ENCODE measurements at regions not wholly inside any gene's neighbourhood (a gene's known extent, or its start where the extent isn't known, plus 50 kb on each side); places are given as distances from the start of the nearest gene placed in this dataset.

- DNase-seq (ENCODE audit: low read depth) (no peak), FAIRE-seq (no peak)
- no peak for TF ChIP-seq CTCF (IDR thresholded peaks at IDR 0.05; ENCODE audit: insufficient read depth, low read length, severe bottlenecking)
- Histone ChIP-seq H3K27me3 (ENCODE audit: control insufficient read depth, insufficient read depth, low read length) (no peaks in the 10 kb centered on the region), H3K4me3 (ENCODE audit: low read depth, low read length) (no peak overlapping the region), H3K36me3 (ENCODE audit: control insufficient read depth, insufficient read depth, low read length) (no peaks in the 10 kb centered on the region)
These were observed 783.2 kb downstream of the RPA4 start for GRCh38 chrX:97666890-97667289.

- DNase-seq (ENCODE audit: low read depth) = no peak
- H3K27me3 ChIP-seq (ENCODE audit: control insufficient read depth, insufficient read depth, low read length) = no peaks in the 10 kb centered on the region
- no peak overlapping the region for H3K4me3 ChIP-seq (ENCODE audit: low read depth, low read length)
- no peaks in the 10 kb centered on the region for H3K36me3 ChIP-seq (ENCODE audit: control insufficient read depth, insufficient read depth, low read length)
- TF ChIP-seq CTCF (IDR thresholded peaks at IDR 0.05; ENCODE audit: insufficient read depth, low read length, severe bottlenecking) = no peak
- no peak for FAIRE-seq
These were observed 784.4 kb downstream of the RPA4 start for GRCh38 chrX:97668126-97668525.

GRCh38 chrX:97672138-97672537, 788.4 kb downstream of the RPA4 start:
- Histone ChIP-seq H3K4me3 (ENCODE audit: low read depth, low read length) (no peak overlapping the region), H3K36me3 (ENCODE audit: control insufficient read depth, insufficient read depth, low read length) (no peaks in the 10 kb centered on the region), H3K27me3 (ENCODE audit: control insufficient read depth, insufficient read depth, low read length) (no peaks in the 10 kb centered on the region)
- DNase-seq (ENCODE audit: low read depth) = no peak
- TF ChIP-seq CTCF (IDR thresholded peaks at IDR 0.05; ENCODE audit: insufficient read depth, low read length, severe bottlenecking) = no peak
- no peak for FAIRE-seq

- H3K4me3 ChIP-seq (ENCODE audit: low read depth, low read length) = no peak overlapping the region
- no peak for TF ChIP-seq CTCF (IDR thresholded peaks at IDR 0.05; ENCODE audit: insufficient read depth, low read length, severe bottlenecking)
- no peaks in the 10 kb centered on the region for H3K36me3 ChIP-seq (ENCODE audit: control insufficient read depth, insufficient read depth, low read length)
- no peak for DNase-seq (ENCODE audit: low read depth)
- no peaks in the 10 kb centered on the region for H3K27me3 ChIP-seq (ENCODE audit: control insufficient read depth, insufficient read depth, low read length)
- no peak for FAIRE-seq
These were observed 788.9 kb downstream of the RPA4 start for GRCh38 chrX:97672608-97673007.

GRCh38 chrX:97673135-97673534, 789.4 kb downstream of the RPA4 start:
- Histone ChIP-seq H3K36me3 (ENCODE audit: control insufficient read depth, insufficient read depth, low read length) (no peaks in the 10 kb centered on the region), H3K27me3 (ENCODE audit: control insufficient read depth, insufficient read depth, low read length) (no peaks in the 10 kb centered on the region), H3K4me3 (ENCODE audit: low read depth, low read length) (no peak overlapping the region)
- TF ChIP-seq CTCF (IDR thresholded peaks at IDR 0.05; ENCODE audit: insufficient read depth, low read length, severe bottlenecking) = no peak
- DNase-seq (ENCODE audit: low read depth) = no peak
- no peak for FAIRE-seq

GRCh38 chrX:97682991-97683840, 799.5 kb downstream of the RPA4 start:
- DNase-seq (ENCODE audit: low read depth) (peak; percentile 3), FAIRE-seq (no peak)
- no peak for TF ChIP-seq CTCF (IDR thresholded peaks at IDR 0.05; ENCODE audit: insufficient read depth, low read length, severe bottlenecking)
- no peak overlapping the region for H3K4me3 ChIP-seq (ENCODE audit: low read depth, low read length)
- H3K36me3 ChIP-seq (ENCODE audit: control insufficient read depth, insufficient read depth, low read length) = no peaks in the 10 kb centered on the region
- no peaks in the 10 kb centered on the region for H3K27me3 ChIP-seq (ENCODE audit: control insufficient read depth, insufficient read depth, low read length)
